ENCODE measurements at regions not wholly inside any gene's neighbourhood (a gene's known extent, or its start where the extent isn't known, plus 50 kb on each side); places are given as distances from the start of the nearest gene placed in this dataset.

DNA sequence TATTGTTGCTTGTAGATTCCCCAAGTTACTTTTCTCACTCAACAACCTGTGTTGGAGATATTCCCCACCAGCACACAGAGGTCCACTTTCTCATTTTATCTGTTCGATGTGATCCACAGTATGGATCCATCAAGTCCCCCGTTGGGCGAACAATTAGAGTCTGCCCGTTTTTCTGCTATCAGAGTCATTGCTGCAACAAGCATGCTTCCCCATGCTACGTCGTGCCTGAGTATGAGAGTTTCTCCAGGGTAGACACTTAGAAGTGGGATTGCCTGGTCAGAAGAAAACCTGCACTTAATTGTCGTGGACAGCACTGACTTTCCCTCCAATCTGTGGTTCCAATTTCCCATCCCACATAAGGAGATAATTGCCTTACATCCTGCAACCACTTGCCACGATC is 62.7 kb upstream of the SHOX start:
- TF ChIP-seq, protein P1, sequence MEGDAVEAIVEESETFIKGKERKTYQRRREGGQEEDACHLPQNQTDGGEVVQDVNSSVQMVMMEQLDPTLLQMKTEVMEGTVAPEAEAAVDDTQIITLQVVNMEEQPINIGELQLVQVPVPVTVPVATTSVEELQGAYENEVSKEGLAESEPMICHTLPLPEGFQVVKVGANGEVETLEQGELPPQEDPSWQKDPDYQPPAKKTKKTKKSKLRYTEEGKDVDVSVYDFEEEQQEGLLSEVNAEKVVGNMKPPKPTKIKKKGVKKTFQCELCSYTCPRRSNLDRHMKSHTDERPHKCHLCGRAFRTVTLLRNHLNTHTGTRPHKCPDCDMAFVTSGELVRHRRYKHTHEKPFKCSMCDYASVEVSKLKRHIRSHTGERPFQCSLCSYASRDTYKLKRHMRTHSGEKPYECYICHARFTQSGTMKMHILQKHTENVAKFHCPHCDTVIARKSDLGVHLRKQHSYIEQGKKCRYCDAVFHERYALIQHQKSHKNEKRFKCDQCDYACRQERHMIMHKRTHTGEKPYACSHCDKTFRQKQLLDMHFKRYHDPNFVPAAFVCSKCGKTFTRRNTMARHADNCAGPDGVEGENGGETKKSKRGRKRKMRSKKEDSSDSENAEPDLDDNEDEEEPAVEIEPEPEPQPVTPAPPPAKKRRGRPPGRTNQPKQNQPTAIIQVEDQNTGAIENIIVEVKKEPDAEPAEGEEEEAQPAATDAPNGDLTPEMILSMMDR (IDR thresholded peaks at IDR 0.05; ENCODE audit: low read depth, low read length, poor library complexity, severe bottlenecking), result no peak
- TF ChIP-seq EZH2phosphoT487 (IDR thresholded peaks at IDR 0.05; ENCODE audit: borderline replicate concordance, low read length), result no peak
- no peaks in the 10 kb centered on the region; the same call in 1 of the 2 replicates for H3K9me2 ChIP-seq (replicated peaks; ENCODE audit: control insufficient read depth, low read length)
- no peaks in the 10 kb centered on the region for H3F3A ChIP-seq (ENCODE audit: control insufficient read depth, insufficient read depth)
- H3K27ac ChIP-seq (ENCODE audit: low read depth, low read length), result no peak overlapping the region
- H3K4me3 ChIP-seq (ENCODE audit: low read length), result no peak overlapping the region
- H3K4me2 ChIP-seq (ENCODE audit: low read length), result no peak overlapping the region
- H3K36me3 ChIP-seq (ENCODE audit: control insufficient read depth, low read length), result no peaks in the 10 kb centered on the region
- H3K27me3 ChIP-seq (ENCODE audit: control insufficient read depth, low read length), result no peaks in the 10 kb centered on the region
- no peaks in the 10 kb centered on the region for H3K79me2 ChIP-seq (ENCODE audit: control insufficient read depth, low read length)
- H3K9me3 ChIP-seq (ENCODE audit: control insufficient read depth, insufficient read depth, low read length), result peaks cover 5% of the 10 kb centered on the region; the same call in 1 of the 2 replicates
- H3K4me1 ChIP-seq (ENCODE audit: control insufficient read depth, low read length), result no peaks in the 10 kb centered on the region
- no peaks in the 10 kb centered on the region for H4K20me1 ChIP-seq (ENCODE audit: control insufficient read depth, insufficient read depth, low read depth, low read length)

DNA sequence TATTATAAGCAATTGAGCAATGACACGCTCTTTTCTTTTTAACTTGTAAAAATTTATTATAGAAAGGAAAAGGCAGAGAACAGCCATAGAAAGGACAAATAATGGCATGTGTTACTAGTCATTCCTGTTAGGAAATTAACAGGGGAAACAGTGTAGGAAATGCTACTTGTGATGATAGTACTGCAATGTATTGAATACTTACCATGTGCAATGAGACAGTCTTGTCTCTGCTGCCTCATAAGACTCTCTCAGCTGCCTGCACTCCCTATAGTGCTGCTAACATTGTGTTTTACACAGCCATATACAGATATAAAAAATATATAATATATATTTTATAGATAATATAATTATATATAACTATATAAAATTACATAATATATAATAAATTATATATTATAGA is 62.3 kb upstream of the SHOX start:
- Histone ChIP-seq H3K4me2 (ENCODE audit: low read length) (no peak overlapping the region), H3K36me3 (ENCODE audit: control insufficient read depth, low read length) (no peaks in the 10 kb centered on the region), H3K79me2 (ENCODE audit: control insufficient read depth, low read length) (no peaks in the 10 kb centered on the region), H4K20me1 (ENCODE audit: control insufficient read depth, insufficient read depth, low read depth, low read length) (no peaks in the 10 kb centered on the region), H3F3A (ENCODE audit: control insufficient read depth, insufficient read depth) (no peaks in the 10 kb centered on the region), H3K4me3 (ENCODE audit: low read length) (no peak overlapping the region), H3K27ac (ENCODE audit: low read depth, low read length) (no peak overlapping the region), H3K9me3 (ENCODE audit: control insufficient read depth, insufficient read depth, low read length) (peaks cover 5% of the 10 kb centered on the region; the same call in 1 of the 2 replicates), H3K9me2 (replicated peaks; ENCODE audit: control insufficient read depth, low read length) (no peaks in the 10 kb centered on the region; the same call in 1 of the 2 replicates), H3K4me1 (ENCODE audit: control insufficient read depth, low read length) (no peaks in the 10 kb centered on the region), H3K27me3 (ENCODE audit: control insufficient read depth, low read length) (no peaks in the 10 kb centered on the region)
- no peak for TF ChIP-seq EZH2phosphoT487 (IDR thresholded peaks at IDR 0.05; ENCODE audit: borderline replicate concordance, low read length)
- TF ChIP-seq, protein P1 (IDR thresholded peaks at IDR 0.05; ENCODE audit: low read depth, low read length, poor library complexity, severe bottlenecking), result no peak

DNA sequence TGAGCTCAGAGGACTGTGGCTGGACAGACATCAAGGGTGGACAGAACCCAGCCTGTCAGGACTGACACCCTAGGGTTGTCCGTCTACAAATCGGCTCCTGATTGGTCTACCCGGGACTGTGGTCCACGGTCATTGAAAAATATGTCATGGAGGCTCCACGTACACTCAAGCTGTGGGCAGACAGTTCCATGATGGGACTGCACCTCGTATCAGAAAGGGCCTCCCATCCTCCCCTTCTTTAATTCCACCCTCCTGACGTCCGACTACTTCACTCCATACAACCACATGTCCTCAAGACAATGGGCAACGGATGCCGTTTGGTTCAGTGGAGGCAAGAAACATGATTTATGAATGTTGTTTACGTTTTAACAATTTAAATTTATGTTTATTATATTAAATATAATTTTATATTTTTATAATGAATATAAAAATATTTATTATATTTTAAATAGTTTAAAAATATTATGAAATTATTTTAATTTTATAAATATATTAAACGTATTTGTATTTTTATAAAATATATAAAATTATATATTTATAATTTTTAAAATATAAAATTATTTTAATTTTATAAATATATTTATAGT is 58.0 kb upstream of the SHOX start:
- Histone ChIP-seq H3F3A (ENCODE audit: control insufficient read depth, insufficient read depth) (no peaks in the 10 kb centered on the region), H3K36me3 (ENCODE audit: control insufficient read depth, low read length) (no peaks in the 10 kb centered on the region), H3K4me1 (ENCODE audit: control insufficient read depth, low read length) (no peaks in the 10 kb centered on the region), H3K4me3 (ENCODE audit: low read length) (no peak overlapping the region), H3K4me2 (ENCODE audit: low read length) (no peak overlapping the region), H3K79me2 (ENCODE audit: control insufficient read depth, low read length) (no peaks in the 10 kb centered on the region), H3K27me3 (ENCODE audit: control insufficient read depth, low read length) (no peaks in the 10 kb centered on the region), H3K9me2 (replicated peaks; ENCODE audit: control insufficient read depth, low read length) (no peaks in the 10 kb centered on the region), H3K9me3 (ENCODE audit: control insufficient read depth, insufficient read depth, low read length) (no peaks in the 10 kb centered on the region; the same call in 1 of the 2 replicates), H3K27ac (ENCODE audit: low read depth, low read length) (no peak overlapping the region), H4K20me1 (ENCODE audit: control insufficient read depth, insufficient read depth, low read depth, low read length) (no peaks in the 10 kb centered on the region)
- TF ChIP-seq EZH2phosphoT487 (IDR thresholded peaks at IDR 0.05; ENCODE audit: borderline replicate concordance, low read length), result no peak
- TF ChIP-seq, protein P1 (IDR thresholded peaks at IDR 0.05; ENCODE audit: low read depth, low read length, poor library complexity, severe bottlenecking), result no peak
